K562 (cell line): ENCODE measurements at regions not wholly inside any gene's neighbourhood (a gene's known extent, or its start where the extent isn't known, plus 50 kb on each side); places are given as distances from the start of the nearest gene placed in this dataset.

Experiments used
- CBFA2T2 ChIP-seq: fragments of 450-650 bp; conservative IDR thresholded peaks from 2 replicates; pipeline ENCODE4 v1.6.1; 2017; ENCODE audit warnings: mild to moderate bottlenecking
- CHD2 ChIP-seq: IDR thresholded peaks from 2 replicates; pipeline ENCODE4 v1.6.1; 2011; ENCODE audit warnings: low read depth, low read length
- EZH2 ChIP-seq: IDR thresholded peaks from 2 replicates; pipeline ENCODE4 v1.6.1; 2012; ENCODE audit warnings: low read depth, mild to moderate bottlenecking, inconsistent platforms, low read length, borderline replicate concordance
- GABPB1 ChIP-seq: sonication (generic); formaldehyde crosslinking; IDR thresholded peaks from 2 replicates; pipeline ENCODE4 v1.8.0; 2022; ENCODE audit warnings: mild to moderate bottlenecking, missing genetic modification reagents
- HNRNPL ChIP-seq: fragments of 200-400 bp; formaldehyde crosslinking; IDR thresholded peaks from 2 replicates; pipeline ENCODE4 v1.6.1; 2017; ENCODE audit warnings: low read depth, mild to moderate bottlenecking, low read length
- KLF1 ChIP-seq: fragments of 450-650 bp; IDR thresholded peaks from 2 replicates; pipeline ENCODE4 v1.6.1; 2016; ENCODE audit warnings: missing genetic modification characterization, missing compliant biosample characterization
- MCM7 ChIP-seq, 2 experiments: fragments of 450-650 bp; IDR thresholded peaks; 2 replicates each; pipeline ENCODE4 v1.6.1; 2016 to 2018
- POLR2A ChIP-seq: fragments of 450-650 bp; conservative IDR thresholded peaks from 2 replicates; pipeline ENCODE4 v1.6.1; 2016
- PTRF ChIP-seq: fragments of 450-650 bp; IDR thresholded peaks from 2 replicates; pipeline ENCODE4 v1.6.1; 2016; ENCODE audit warnings: mild to moderate bottlenecking, missing genetic modification characterization, missing compliant biosample characterization
- SMAD4 ChIP-seq: fragments of 250-450 bp; sonication (Bioruptor Pico); conservative IDR thresholded peaks from 2 replicates; pipeline ENCODE4 v1.8.0; 2021; ENCODE audit warnings: inconsistent platforms, mild to moderate bottlenecking, moderate library complexity
- SMC3 ChIP-seq: conservative IDR thresholded peaks from 2 replicates; pipeline ENCODE4 v1.6.1; 2011; ENCODE audit warnings: low read depth, low read length, improper control_type of control experiment; ENCODE audit not compliant: insufficient read depth
- SNIP1 ChIP-seq: fragments of 450-650 bp; IDR thresholded peaks from 2 replicates; pipeline ENCODE4 v1.7.1; 2017; ENCODE audit warnings: low read depth, mild to moderate bottlenecking
- SOX6 ChIP-seq: fragments of 450-650 bp; IDR thresholded peaks from 2 replicates; pipeline ENCODE4 v1.6.1; 2014; ENCODE audit warnings: mild to moderate bottlenecking
- TAF7 ChIP-seq: fragments of 450-650 bp; IDR thresholded peaks from 2 replicates; pipeline ENCODE4 v1.6.1; 2016; ENCODE audit warnings: missing genetic modification characterization, missing compliant biosample characterization
- TOE1 ChIP-seq, 2 experiments: fragments of 450-650 bp in 1 of 2; sonication (generic) in 1 of 2; formaldehyde crosslinking in 1 of 2; IDR thresholded peaks; 2 replicates each; pipeline versions ENCODE4 v1.7.1 to v1.8.0; 2016 to 2022; ENCODE audit warnings: borderline replicate concordance in 2 of 2, mild to moderate bottlenecking in 2 of 2, antibody characterized with exemption in 1 of 2, inconsistent platforms in 1 of 2, low read depth in 1 of 2, missing genetic modification reagents in 1 of 2, moderate library complexity in 1 of 2
- TRIM25 ChIP-seq: fragments of 450-650 bp; IDR thresholded peaks from 2 replicates; pipeline ENCODE4 v1.7.0; 2016; ENCODE audit warnings: borderline replicate concordance
- ZNF143 ChIP-seq: sonication (generic); formaldehyde crosslinking; IDR thresholded peaks from 2 replicates; pipeline ENCODE4 v1.9.0; 2022; ENCODE audit warnings: mild to moderate bottlenecking, missing genetic modification reagents
- ZNF174 ChIP-seq: fragments of 250-450 bp; sonication (Bioruptor Pico); IDR thresholded peaks from 2 replicates; pipeline ENCODE4 v1.4.0; 2020; ENCODE audit warnings: mild to moderate bottlenecking
- ZNF23 ChIP-seq: fragments of 250-450 bp; sonication (Bioruptor Pico); IDR thresholded peaks from 2 replicates; pipeline ENCODE4 v1.4.0; 2020; ENCODE audit warnings: mild to moderate bottlenecking
- ZNF311 ChIP-seq: fragments of 250-450 bp; sonication (Bioruptor Pico); IDR thresholded peaks from 2 replicates; pipeline ENCODE4 v1.4.0; 2020; ENCODE audit warnings: mild to moderate bottlenecking, moderate library complexity
- ZNF717 ChIP-seq: fragments of 250-450 bp; sonication (Bioruptor Pico); IDR thresholded peaks from 2 replicates; pipeline ENCODE4 v1.5.0; 2021
- ZZZ3 ChIP-seq: fragments of 450-650 bp; IDR thresholded peaks from 2 replicates; pipeline ENCODE4 v1.6.1; 2016; ENCODE audit warnings: antibody characterized with exemption, mild to moderate bottlenecking, moderate library complexity
- TF ChIP-seq, protein P1 (sequence below): fragments of 250-450 bp; sonication (Bioruptor Pico); IDR thresholded peaks from 2 replicates; pipeline ENCODE4 v1.8.0; 2021; ENCODE audit warnings: moderate library complexity, mild to moderate bottlenecking, inconsistent platforms

- TF ChIP-seq HNRNPL (no peak), SOX6 (peak; percentile 94), ZNF23 (CRISPR knock-in tag) (no peak), SMC3 (no peak), TRIM25 (no peak), MCM7 (IDR thresholded peaks at IDR 0.05) (no peak), POLR2A (no peak), CHD2 (no peak), CBFA2T2 (peak; percentile 91), ZNF311 (CRISPR knock-in tag) (0 out of 2 replicates have a peak, but pooled peaks have one; percentile 41), KLF1 (tag) (no peak), PTRF (no peak), SNIP1 (no peak), ZNF174 (no peak), ZNF717 (CRISPR knock-in tag) (no peak), EZH2 (no peak), TOE1 (IDR thresholded peaks at IDR 0.05; ENCODE audit: borderline replicate concordance) (peak; percentile 79; the same call in 1 of the 2 replicates), TOE1 (CRISPR knock-in tag; IDR thresholded peaks at IDR 0.05; ENCODE audit: borderline replicate concordance, low read depth) (no peak), GABPB1 (CRISPR knock-in tag) (peak; percentile 72), SMAD4 (CRISPR knock-in tag) (peak; percentile 90), ZNF143 (no peak), TAF7 (no peak), ZZZ3 (no peak)
- TF ChIP-seq, protein P1, sequence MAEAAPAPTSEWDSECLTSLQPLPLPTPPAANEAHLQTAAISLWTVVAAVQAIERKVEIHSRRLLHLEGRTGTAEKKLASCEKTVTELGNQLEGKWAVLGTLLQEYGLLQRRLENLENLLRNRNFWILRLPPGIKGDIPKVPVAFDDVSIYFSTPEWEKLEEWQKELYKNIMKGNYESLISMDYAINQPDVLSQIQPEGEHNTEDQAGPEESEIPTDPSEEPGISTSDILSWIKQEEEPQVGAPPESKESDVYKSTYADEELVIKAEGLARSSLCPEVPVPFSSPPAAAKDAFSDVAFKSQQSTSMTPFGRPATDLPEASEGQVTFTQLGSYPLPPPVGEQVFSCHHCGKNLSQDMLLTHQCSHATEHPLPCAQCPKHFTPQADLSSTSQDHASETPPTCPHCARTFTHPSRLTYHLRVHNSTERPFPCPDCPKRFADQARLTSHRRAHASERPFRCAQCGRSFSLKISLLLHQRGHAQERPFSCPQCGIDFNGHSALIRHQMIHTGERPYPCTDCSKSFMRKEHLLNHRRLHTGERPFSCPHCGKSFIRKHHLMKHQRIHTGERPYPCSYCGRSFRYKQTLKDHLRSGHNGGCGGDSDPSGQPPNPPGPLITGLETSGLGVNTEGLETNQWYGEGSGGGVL (CRISPR knock-in tag): no peak
These were observed 401.2 kb upstream of the NR2F2 start (continued) for GRCh38 chr15:95929232-95929846.
